ENCODE measurements at regions not wholly inside any gene's neighbourhood (a gene's known extent, or its start where the extent isn't known, plus 50 kb on each side); places are given as distances from the start of the nearest gene placed in this dataset.
"Not testable (repeated sequence)": the region's sequence is repeated elsewhere in the genome, so short reads cannot be mapped to it uniquely, and the experiment has no call there.

GRCh38 chr19:30256496-30256850 lies 115.7 kb upstream of the ZNF536 start:
- Histone ChIP-seq H3K4me3 (ENCODE audit: low read length) (no peak overlapping the region), H3K4me1 (ENCODE audit: low read length) (no peaks in the 10 kb centered on the region), H3K27me3 (ENCODE audit: low read depth, low read length) (peaks cover 26% of the 10 kb centered on the region), H3K36me3 (replicated peaks; ENCODE audit: low read depth, low read length) (no peaks in the 10 kb centered on the region), H3K27ac (ENCODE audit: low read length) (no peak overlapping the region), H3K79me2 (ENCODE audit: low read length) (no peaks in the 10 kb centered on the region), H2AFZ (ENCODE audit: low read depth, low read length) (no peak overlapping the region), H4K20me1 (ENCODE audit: insufficient read depth, low read length) (no peaks in the 10 kb centered on the region), H3K9ac (ENCODE audit: low read length) (no peak overlapping the region), H3K4me2 (ENCODE audit: low read length) (no peak overlapping the region), H3K9me3 (ENCODE audit: insufficient read depth, low read length) (no peaks in the 10 kb centered on the region)
- TF ChIP-seq CTCF (IDR thresholded peaks at IDR 0.05; ENCODE audit: low read depth, low read length) (no peak), EZH2phosphoT487 (IDR thresholded peaks at IDR 0.05; ENCODE audit: low read depth) (no peak)

GRCh38 chr19:30263830-30264381 lies 108.3 kb upstream of the ZNF536 start:
- H3K79me2 ChIP-seq (ENCODE audit: low read length): no peaks in the 10 kb centered on the region
- H3K9me3 ChIP-seq (ENCODE audit: insufficient read depth, low read length): no peaks in the 10 kb centered on the region
- no peak overlapping the region for H3K4me2 ChIP-seq (ENCODE audit: low read length)
- no peak for TF ChIP-seq CTCF (IDR thresholded peaks at IDR 0.05; ENCODE audit: low read depth, low read length)
- no peak for TF ChIP-seq EZH2phosphoT487 (IDR thresholded peaks at IDR 0.05; ENCODE audit: low read depth)
- no peak overlapping the region for H2AFZ ChIP-seq (ENCODE audit: low read depth, low read length)
- no peaks in the 10 kb centered on the region for H3K36me3 ChIP-seq (replicated peaks; ENCODE audit: low read depth, low read length)
- H3K27ac ChIP-seq (ENCODE audit: low read length): no peak overlapping the region
- no peaks in the 10 kb centered on the region for H4K20me1 ChIP-seq (ENCODE audit: insufficient read depth, low read length)
- H3K9ac ChIP-seq (ENCODE audit: low read length): no peak overlapping the region
- peaks cover 29% of the 10 kb centered on the region; the same call in 1 of the 2 replicates for H3K27me3 ChIP-seq (ENCODE audit: low read depth, low read length)
- H3K4me3 ChIP-seq (ENCODE audit: low read length): no peak overlapping the region
- no peaks in the 10 kb centered on the region for H3K4me1 ChIP-seq (ENCODE audit: low read length)

GRCh38 chr19:30265918-30266317 lies 106.3 kb upstream of the ZNF536 start:
- H3K36me3 ChIP-seq (replicated peaks; ENCODE audit: low read depth, low read length); H3K9ac ChIP-seq (ENCODE audit: low read length); H2AFZ ChIP-seq (ENCODE audit: low read depth, low read length); H3K4me2 ChIP-seq (ENCODE audit: low read length); H3K4me3 ChIP-seq (ENCODE audit: low read length); H3K27ac ChIP-seq (ENCODE audit: low read length); H3K9me3 ChIP-seq (ENCODE audit: insufficient read depth, low read length); H3K79me2 ChIP-seq (ENCODE audit: low read length); H4K20me1 ChIP-seq (ENCODE audit: insufficient read depth, low read length); H3K4me1 ChIP-seq (ENCODE audit: low read length): not testable (repeated sequence)
- H3K27me3 ChIP-seq (ENCODE audit: low read depth, low read length): peaks cover 29% of the 10 kb centered on the region; the same call in 1 of the 2 replicates

GRCh38 chr19:30266687-30267086 lies 105.5 kb upstream of the ZNF536 start:
- H3K27me3 ChIP-seq (ENCODE audit: low read depth, low read length): peaks cover 29% of the 10 kb centered on the region; the same call in 1 of the 2 replicates
- no peak overlapping the region for H2AFZ ChIP-seq (ENCODE audit: low read depth, low read length)
- H4K20me1 ChIP-seq (ENCODE audit: insufficient read depth, low read length): no peaks in the 10 kb centered on the region
- no peak overlapping the region for H3K9ac ChIP-seq (ENCODE audit: low read length)
- TF ChIP-seq CTCF (IDR thresholded peaks at IDR 0.05; ENCODE audit: low read depth, low read length) (no peak), EZH2phosphoT487 (IDR thresholded peaks at IDR 0.05; ENCODE audit: low read depth) (no peak)
- no peaks in the 10 kb centered on the region for H3K36me3 ChIP-seq (replicated peaks; ENCODE audit: low read depth, low read length)
- no peaks in the 10 kb centered on the region for H3K79me2 ChIP-seq (ENCODE audit: low read length)
- H3K4me3 ChIP-seq (ENCODE audit: low read length): no peak overlapping the region
- no peaks in the 10 kb centered on the region for H3K9me3 ChIP-seq (ENCODE audit: insufficient read depth, low read length)
- H3K27ac ChIP-seq (ENCODE audit: low read length): no peak overlapping the region
- no peaks in the 10 kb centered on the region for H3K4me1 ChIP-seq (ENCODE audit: low read length)
- no peak overlapping the region for H3K4me2 ChIP-seq (ENCODE audit: low read length)

Data from OCI-LY3 (cell line).